NCI-H226 (cell line): ENCODE measurements at regions not wholly inside any gene's neighbourhood (a gene's known extent, or its start where the extent isn't known, plus 50 kb on each side); places are given as distances from the start of the nearest gene placed in this dataset.
A peak's percentile ranks its signal among the peaks of the same experiment; 100 is the strongest.
"Not testable (repeated sequence)": the region's sequence is repeated elsewhere in the genome, so short reads cannot be mapped to it uniquely, and the experiment has no call there.

ENCODE experiments used
- DNase-seq: peaks from one replicate; pipeline ENCODE4 v3.0.0-alpha.2; 2015

GRCh38 chr4:28443801-28444412, 1583.3 kb downstream of the STIM2 start:
- DNase-seq: peak; percentile 70

- DNase-seq: no peak
These were observed 1584.3 kb downstream of the STIM2 start for GRCh38 chr4:28444886-28445496.

DNA sequence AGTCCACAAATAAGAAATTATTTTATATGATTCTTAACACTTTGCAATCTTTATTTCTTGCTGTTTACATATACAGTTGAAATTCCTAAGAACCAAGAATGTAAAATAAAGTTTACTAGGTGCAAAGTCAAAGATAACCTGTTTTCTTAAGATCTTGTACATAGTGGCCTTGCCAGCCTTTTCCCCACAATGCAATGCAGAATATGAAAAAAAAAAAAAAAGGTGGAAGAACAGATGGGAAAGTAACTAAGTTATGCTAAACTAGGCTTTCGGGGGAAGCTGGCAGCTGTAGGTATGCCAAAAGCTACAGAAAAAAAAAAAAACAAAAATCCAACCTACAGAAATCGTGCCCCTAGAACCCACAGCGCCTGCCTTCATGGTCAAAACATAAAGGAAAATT, 1588.4 kb downstream of the STIM2 start:
- DNase-seq: no peak

- DNase-seq: no peak
These were observed 1590.7 kb downstream of the STIM2 start for GRCh38 chr4:28451346-28451745.

GRCh38 chr4:28462766-28463700, 1602.4 kb downstream of the STIM2 start:
- no peak for DNase-seq

- no peak for DNase-seq
These were observed 1604.2 kb downstream of the STIM2 start for GRCh38 chr4:28464823-28465222.

DNA sequence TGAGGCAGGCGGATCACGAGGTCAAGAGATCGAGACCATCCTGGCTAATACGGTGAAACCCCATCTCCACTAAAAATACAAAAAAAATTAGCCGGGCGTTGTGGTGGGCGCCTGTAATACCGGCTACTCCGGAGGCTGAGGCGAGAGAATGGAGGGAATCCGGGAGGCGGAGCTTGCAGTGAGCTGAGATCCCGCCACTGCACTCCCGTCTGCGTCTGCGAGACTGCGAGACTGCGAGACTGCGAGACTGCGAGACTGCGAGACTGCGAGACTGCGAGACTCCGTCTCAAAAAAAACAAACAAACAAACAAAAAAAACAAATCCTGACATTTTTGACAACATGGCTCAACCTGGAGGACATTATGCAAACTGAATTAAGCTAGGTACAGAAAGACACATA, 1606.2 kb downstream of the STIM2 start:
- DNase-seq: not testable (repeated sequence)

GRCh38 chr4:28469387-28469786, 1608.7 kb downstream of the STIM2 start:
- no peak for DNase-seq

DNA sequence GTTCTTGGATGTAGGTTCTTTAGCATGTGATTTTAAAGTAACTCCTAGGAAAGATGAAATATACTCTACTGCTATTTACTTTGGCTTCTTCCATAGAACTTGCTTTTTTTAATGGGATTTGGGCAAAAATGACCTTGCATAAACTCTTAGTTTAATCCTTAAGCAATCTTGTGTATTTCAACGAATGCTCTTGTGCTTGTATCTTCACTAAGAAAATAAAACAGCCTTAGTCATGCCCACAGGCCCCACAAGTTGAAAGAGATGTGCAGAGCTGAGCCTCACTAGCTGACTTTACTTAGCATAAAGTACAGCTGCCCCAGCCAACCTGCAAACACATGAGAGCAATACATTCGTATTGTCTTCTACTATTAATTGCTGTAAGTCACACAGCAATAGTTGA, 1609.2 kb downstream of the STIM2 start:
- no peak for DNase-seq

DNA sequence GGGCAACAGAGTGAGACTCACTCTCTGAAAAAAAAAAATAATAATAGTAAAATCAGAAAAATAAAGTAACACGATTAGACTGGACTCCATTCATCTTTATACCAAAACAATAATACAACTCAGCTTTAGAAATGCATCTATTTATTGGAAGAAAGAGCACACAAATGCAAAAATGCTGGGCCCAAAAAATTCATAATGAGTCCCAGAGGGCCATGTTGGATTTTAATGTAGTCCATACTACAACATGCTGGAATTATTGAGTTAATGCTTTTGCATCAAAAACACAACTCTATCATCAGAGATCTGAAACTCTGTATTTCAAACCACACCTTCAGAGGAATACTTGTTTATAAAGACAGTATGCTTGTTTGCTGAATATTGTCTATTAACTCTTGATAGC, 1614.7 kb downstream of the STIM2 start:
- DNase-seq: no peak

DNA sequence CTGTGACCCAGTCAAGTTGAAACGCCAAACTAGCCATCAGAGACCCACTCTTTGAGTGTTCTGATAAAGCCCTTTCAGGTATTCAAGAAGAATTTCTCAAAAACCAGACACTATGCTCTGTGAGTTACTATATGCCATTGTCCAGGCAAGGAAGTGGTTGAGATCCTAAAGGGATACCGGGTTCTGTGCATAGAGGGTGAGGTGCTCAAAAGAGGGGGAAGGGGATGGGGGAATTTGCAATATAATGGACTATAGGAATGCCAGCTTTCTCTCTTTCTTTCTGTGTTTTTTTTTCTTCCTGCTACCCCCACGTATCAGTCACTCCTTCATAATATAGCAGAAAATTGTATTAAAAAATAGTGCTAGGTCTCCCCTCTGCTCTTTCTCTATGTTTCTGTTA, 1619.0 kb downstream of the STIM2 start:
- DNase-seq: no peak

GRCh38 chr4:28481565-28481964, 1620.9 kb downstream of the STIM2 start:
- no peak for DNase-seq

DNA sequence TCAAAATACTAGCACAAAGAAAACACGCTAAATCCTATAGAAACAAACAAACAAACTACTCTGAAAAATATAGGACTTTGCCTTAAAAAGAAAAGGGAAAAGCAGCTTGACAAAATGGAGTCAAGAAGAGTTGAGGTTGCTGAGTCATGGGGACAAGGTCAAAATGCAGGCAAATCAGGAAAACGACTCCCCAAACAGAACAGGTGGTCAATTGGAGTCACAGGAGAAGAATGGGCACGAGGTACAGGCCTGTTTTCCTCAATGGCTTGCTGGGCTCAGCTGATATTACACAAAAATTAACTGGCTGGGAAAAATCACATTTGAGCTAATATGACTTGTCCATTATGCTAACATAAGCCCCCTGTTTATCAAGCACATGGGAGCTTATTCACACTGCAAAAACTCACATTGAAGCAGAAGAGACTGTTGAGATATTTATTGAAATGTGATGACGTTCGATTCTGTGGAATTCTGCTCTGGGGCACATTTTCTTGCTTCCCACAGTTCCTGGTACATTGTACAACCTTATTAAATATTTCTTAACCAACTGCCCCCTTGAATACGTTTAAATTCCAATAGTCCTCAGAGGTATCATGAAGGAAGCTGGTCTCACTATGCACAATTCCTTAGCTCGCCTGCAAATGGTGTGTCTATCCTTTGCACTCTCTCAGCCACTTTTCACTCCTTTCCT, 1622.1 kb downstream of the STIM2 start:
- no peak for DNase-seq

- no peak for DNase-seq
These were observed 1627.4 kb downstream of the STIM2 start for GRCh38 chr4:28488021-28488420.

DNA sequence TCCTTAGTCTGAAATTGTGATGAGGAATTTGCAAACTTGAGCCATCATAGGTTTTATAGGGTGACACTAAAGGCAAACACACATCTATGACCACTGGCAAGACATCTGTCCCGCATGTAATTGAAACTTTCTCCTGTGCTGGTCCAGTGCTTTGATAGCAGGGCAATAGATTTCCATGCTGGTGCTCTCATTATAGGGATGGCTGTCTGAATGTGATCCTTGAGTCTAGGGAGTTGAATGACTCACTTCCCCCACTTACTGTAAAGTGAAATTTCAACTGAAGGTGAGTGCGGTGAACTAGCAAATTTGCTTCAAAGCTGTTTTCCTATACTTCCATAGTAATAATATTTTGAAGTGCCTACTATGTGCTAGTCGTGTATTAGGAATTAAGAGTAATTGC, 1630.0 kb downstream of the STIM2 start:
- DNase-seq: peak; percentile 49

DNA sequence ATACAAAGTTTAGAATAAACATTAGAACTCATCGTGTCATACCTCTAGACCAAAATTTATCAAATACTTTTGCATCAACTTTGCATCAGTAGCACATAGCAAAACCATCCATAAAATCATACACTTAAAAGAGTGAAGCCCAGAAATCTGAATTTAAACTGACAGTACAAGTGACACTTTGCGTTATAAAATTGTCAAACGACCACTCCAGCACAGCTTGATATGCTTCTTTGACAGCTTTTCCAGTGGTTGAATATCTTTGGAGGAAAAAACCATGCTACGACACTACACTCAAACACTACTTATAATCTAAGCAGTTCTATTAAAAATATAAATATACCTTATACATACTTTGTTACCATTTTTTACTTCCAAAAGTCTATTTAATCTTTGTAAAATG, 1644.4 kb downstream of the STIM2 start:
- DNase-seq: no peak

DNA sequence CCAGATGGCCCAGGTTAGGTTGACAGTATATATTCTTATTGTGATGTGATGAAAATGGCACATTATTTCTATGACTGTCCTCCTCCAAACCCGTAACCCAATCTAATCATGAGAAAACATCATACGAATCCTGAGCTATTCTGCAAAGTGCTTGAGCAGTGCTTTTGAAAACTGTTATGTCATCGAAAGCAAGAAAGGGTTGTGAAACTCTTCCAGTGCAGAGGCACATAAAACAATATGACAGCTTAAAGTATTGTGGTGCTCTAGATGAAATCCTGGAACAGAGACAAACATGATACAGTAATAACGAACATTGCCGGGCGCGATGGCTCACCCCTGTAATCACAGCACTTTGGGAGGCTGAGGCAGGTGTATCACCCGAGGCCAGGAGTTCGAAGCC, 1648.0 kb downstream of the STIM2 start:
- no peak for DNase-seq

DNA sequence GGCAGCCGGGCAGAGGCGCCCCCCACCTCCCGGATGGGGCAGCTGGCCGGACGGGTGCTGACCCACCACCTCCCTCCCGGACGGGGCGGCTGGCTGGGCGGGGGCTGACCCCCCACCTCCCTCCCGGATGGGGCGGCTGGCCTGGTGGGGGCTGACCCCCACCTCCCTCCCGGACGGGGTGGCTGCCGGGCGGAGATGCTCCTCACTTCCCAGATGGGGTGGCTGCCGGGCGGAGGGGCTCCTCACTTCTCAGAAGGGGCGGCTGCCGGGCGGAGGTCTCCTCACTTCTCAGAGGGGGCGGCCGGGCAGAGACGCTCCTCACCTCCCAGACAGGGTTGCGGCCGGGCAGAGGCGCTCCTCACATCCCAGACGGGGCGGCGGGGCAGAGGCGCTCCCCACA, 1654.1 kb downstream of the STIM2 start:
- DNase-seq: not testable (repeated sequence)

- DNase-seq: peak; percentile 49
These were observed 1658.0 kb downstream of the STIM2 start for GRCh38 chr4:28518561-28519165.

DNA sequence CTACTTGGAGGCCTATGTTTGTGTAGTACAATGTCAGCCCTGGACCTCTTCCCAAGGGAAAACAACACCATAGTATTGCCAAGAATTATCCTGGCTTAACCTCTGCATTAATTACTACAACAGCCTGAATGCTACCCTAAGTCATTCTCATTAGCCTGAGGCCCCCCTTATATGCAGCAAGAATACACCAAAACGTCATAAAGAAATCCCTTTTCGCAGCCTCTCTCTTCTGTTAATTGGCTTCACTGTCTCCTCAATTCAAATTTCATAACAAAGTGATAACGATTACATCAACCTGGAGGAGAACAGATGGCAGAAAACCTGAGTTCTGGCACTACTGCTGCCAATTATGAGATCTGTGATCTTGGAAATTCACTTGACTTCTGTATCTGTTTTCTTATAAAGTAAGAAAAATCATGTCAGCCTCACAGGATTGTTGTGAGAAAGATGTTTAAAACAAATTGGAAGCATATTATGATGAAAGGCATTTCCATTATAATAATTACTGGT, 1663.1 kb downstream of the STIM2 start:
- no peak for DNase-seq

GRCh38 chr4:28536124-28536523, 1675.5 kb downstream of the STIM2 start:
- no peak for DNase-seq

- no peak for DNase-seq
These were observed 1685.3 kb downstream of the STIM2 start for GRCh38 chr4:28545986-28546385.

- DNase-seq: no peak
These were observed 1687.5 kb downstream of the STIM2 start for GRCh38 chr4:28548136-28548535.
